ENCODE measurements at regions not wholly inside any gene's neighbourhood (a gene's known extent, or its start where the extent isn't known, plus 50 kb on each side); places are given as distances from the start of the nearest gene placed in this dataset.

GRCh38 chr6:117191009-117191408 lies 74.3 kb upstream of the VGLL2 start:
- no peaks in the 10 kb centered on the region for H3K27me3 Mint-ChIP-seq (ENCODE audit: low read depth)
- DNase-seq: no peak
- WGBS (ENCODE audit: extremely low coverage, insufficient read length, low lambda C conversion rate): no CpG with 5 or more reads among the region's 5 CpGs

More at GRCh38 chr6:117191009-117191408, 74.3 kb upstream of the VGLL2 start:
- H2AFZ ChIP-seq (ENCODE audit: low read length): no peak overlapping the region
- no peaks in the 10 kb centered on the region for H3K9me3 ChIP-seq (ENCODE audit: control insufficient read depth, low read depth, low read length)
- H3K4me1 ChIP-seq (ENCODE audit: insufficient read depth, low read length): peaks cover 4% of the 10 kb centered on the region; the same call in 1 of the 2 replicates
- H3K27ac Mint-ChIP-seq: no peak overlapping the region
- H3K36me3 Mint-ChIP-seq (ENCODE audit: insufficient read depth in 1 of 3, low read depth in 3 of 3): no peaks in the 10 kb centered on the region
- H3T11ph ChIP-seq (ENCODE audit: low read length): no peak overlapping the region
- no peaks in the 10 kb centered on the region for H3K79me1 ChIP-seq (ENCODE audit: insufficient read depth, low read depth, low read length, poor library complexity, severe bottlenecking)
- peaks cover 0 to 4% of the 10 kb centered on the region in 2 experiments; a peak in 3 of 5 replicates for H3K9me3 Mint-ChIP-seq
- H3K9ac ChIP-seq (ENCODE audit: extremely low read depth, insufficient read length, low read length): no peak overlapping the region
- H3K4me3 Mint-ChIP-seq: no peak overlapping the region
- no peak overlapping the region for H2BK12ac ChIP-seq (ENCODE audit: insufficient read length, low read depth, low read length)
- H3K4ac ChIP-seq (ENCODE audit: low read depth, low read length): no peak overlapping the region
- H3K4me2 ChIP-seq (ENCODE audit: insufficient read depth, insufficient read length, low read length): no peak overlapping the region
- H3K4me1 Mint-ChIP-seq: peaks cover 6% of the 10 kb centered on the region in 2 experiments
- no peaks in the 10 kb centered on the region for H3K23me2 ChIP-seq (ENCODE audit: insufficient read length, low read depth, low read length, poor library complexity, severe bottlenecking)
- no peak overlapping the region for H2BK120ac ChIP-seq (ENCODE audit: low read depth, low read length, poor library complexity, severe bottlenecking)
- no peak overlapping the region for H4K91ac ChIP-seq (ENCODE audit: insufficient read length, low read depth, low read length)
- no peak overlapping the region for H3K14ac ChIP-seq (ENCODE audit: insufficient read depth, low read length)
- no peaks in the 10 kb centered on the region for H3K27me3 ChIP-seq (ENCODE audit: insufficient read depth, low read length)
- no peak overlapping the region for H3K27ac ChIP-seq (ENCODE audit: insufficient read length, low read depth, low read length)
- H3K23ac ChIP-seq (ENCODE audit: insufficient read length, low read depth, low read length): no peak overlapping the region
- H2BK20ac ChIP-seq (ENCODE audit: low read depth, low read length, poor library complexity, severe bottlenecking): no peak overlapping the region
- no peaks in the 10 kb centered on the region for H3K79me2 ChIP-seq (ENCODE audit: insufficient read depth, low read length)
- H3K18ac ChIP-seq (ENCODE audit: insufficient read length, low read depth, low read length): no peak overlapping the region
- no peak overlapping the region for H4K5ac ChIP-seq (ENCODE audit: insufficient read length, low read depth, low read length)
- no peak overlapping the region for H2AK5ac ChIP-seq (ENCODE audit: insufficient read length, low read length)
- H4K20me1 ChIP-seq (ENCODE audit: control insufficient read depth, insufficient read depth, insufficient read length): no peaks in the 10 kb centered on the region
- H2BK15ac ChIP-seq (ENCODE audit: low read depth, low read length): no peak overlapping the region
- no peak overlapping the region for H2BK5ac ChIP-seq (ENCODE audit: insufficient read length, low read length)
- H3K56ac ChIP-seq (ENCODE audit: insufficient read length, low read depth, low read length): no peak overlapping the region
- TF ChIP-seq CTCF (conservative IDR thresholded peaks at IDR 0.05): no peak
- no peak overlapping the region for H4K8ac ChIP-seq (replicated peaks; ENCODE audit: insufficient read length, low read depth, low read length)
